ENCODE measurements at regions not wholly inside any gene's neighbourhood (a gene's known extent, or its start where the extent isn't known, plus 50 kb on each side); places are given as distances from the start of the nearest gene placed in this dataset.

DNA sequence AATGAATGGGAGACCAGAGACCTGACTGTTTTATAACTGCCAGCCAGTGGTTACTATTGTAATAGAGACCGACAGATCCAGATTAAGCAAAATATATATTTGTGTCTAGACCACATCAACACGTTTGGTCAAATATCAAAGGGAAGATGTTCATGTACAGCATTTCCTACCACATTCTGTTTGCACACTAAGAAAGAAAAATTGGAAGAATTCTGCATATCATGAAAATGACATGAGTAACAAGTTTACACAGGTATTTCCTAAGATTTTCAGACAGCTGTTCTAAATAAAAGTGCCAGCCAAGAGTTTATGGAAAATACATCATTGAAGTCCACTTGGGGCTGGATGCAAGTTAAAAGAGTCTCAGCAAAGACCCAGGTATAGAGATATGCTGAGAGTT is 145.5 kb upstream of the ANO3 start:
- H3K4me3 ChIP-seq (ENCODE audit: low read length in 2 of 2) = no peak overlapping the region
- DNase-seq (no peak), ATAC-seq (ENCODE audit: low FRiP score) (no peak)
- intact Hi-C loops (cut with DNase I) = no loop called here
- WGBS, 2 donors = 49 to 68% methylated on average over 2 of the region's 2 CpGs
- no peaks in the 10 kb centered on the region for H3K27me3 ChIP-seq (ENCODE audit: control insufficient read depth in 1 of 2, insufficient read depth in 2 of 2, low read length in 1 of 2)
- H3K27ac ChIP-seq (ENCODE audit: low read depth in 1 of 2, low read length in 2 of 2) = no peak overlapping the region
- H3K36me3 ChIP-seq (ENCODE audit: control insufficient read depth in 1 of 2, insufficient read depth in 2 of 2, low read length in 1 of 2) = no peaks in the 10 kb centered on the region
- no peaks in the 10 kb centered on the region for H3K4me1 ChIP-seq (ENCODE audit: control insufficient read depth in 1 of 2, insufficient read depth in 2 of 2, low read length in 2 of 2)
- H3K9me3 ChIP-seq (ENCODE audit: control insufficient read depth, low read length) = no peaks in the 10 kb centered on the region

DNA sequence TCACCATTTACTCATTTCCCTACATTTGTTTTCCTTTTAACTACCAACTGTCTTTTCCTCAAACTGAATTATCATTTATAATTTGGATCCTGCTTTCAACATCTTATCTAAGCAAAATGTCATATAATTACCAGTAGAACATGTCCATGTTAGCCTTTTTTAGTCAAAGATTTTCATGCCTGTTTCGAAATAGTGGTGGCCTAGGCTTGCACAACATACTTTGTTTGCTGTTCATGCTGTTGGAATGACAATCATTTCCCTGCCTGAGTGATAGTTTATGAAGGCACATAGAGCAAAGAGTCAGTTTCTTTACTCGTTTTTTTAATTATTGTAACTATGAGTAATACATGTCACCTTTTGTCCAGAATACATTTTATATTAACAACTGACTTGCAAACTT is 144.3 kb upstream of the ANO3 start:
- no peaks in the 10 kb centered on the region for H3K9me3 ChIP-seq (ENCODE audit: control insufficient read depth, low read length)
- intact Hi-C loops (cut with DNase I) = no loop called here
- ATAC-seq (ENCODE audit: low FRiP score) (peak; percentile 57), DNase-seq (no peak)
- no peaks in the 10 kb centered on the region for H3K27me3 ChIP-seq (ENCODE audit: control insufficient read depth in 1 of 2, insufficient read depth in 2 of 2, low read length in 1 of 2)
- no peaks in the 10 kb centered on the region for H3K36me3 ChIP-seq (ENCODE audit: control insufficient read depth in 1 of 2, insufficient read depth in 2 of 2, low read length in 1 of 2)
- no peak overlapping the region for H3K4me3 ChIP-seq (ENCODE audit: low read length in 2 of 2)
- no peak overlapping the region for H3K27ac ChIP-seq (ENCODE audit: low read depth in 1 of 2, low read length in 2 of 2)
- H3K4me1 ChIP-seq (ENCODE audit: control insufficient read depth in 1 of 2, insufficient read depth in 2 of 2, low read length in 2 of 2) = no peaks in the 10 kb centered on the region
- 28 to 34% methylated on average over 2 of the region's 2 CpGs for WGBS, 2 donors

DNA sequence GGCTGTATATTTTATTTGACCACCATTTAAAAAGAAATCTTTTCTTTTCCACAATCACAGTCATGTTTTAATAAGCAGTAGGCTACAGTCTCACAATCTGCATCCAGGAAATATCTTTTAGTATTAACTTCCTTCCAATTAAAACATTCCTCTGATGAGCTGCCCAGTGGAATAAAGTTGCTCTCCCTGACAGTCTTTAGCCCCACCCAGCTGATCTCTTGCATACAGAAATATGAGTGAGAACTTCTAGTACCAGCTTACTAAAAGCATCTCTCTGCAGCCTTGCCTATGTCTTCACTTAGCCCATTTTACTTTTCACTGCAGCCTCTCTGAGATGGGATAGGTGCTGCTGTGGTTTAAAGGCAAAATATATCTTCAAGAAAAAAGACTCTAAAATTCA is 143.4 kb upstream of the ANO3 start:
- Histone ChIP-seq H3K4me3 (ENCODE audit: low read length in 2 of 2) (no peak overlapping the region), H3K9me3 (ENCODE audit: control insufficient read depth, low read length) (no peaks in the 10 kb centered on the region), H3K4me1 (ENCODE audit: control insufficient read depth in 1 of 2, insufficient read depth in 2 of 2, low read length in 2 of 2) (no peaks in the 10 kb centered on the region), H3K36me3 (ENCODE audit: control insufficient read depth in 1 of 2, insufficient read depth in 2 of 2, low read length in 1 of 2) (no peaks in the 10 kb centered on the region), H3K27me3 (ENCODE audit: control insufficient read depth in 1 of 2, insufficient read depth in 2 of 2, low read length in 1 of 2) (no peaks in the 10 kb centered on the region), H3K27ac (ENCODE audit: low read depth in 1 of 2, low read length in 2 of 2) (no peak overlapping the region)
- ATAC-seq (ENCODE audit: low FRiP score) = peak; percentile 66
- no peak for DNase-seq
- intact Hi-C loops (cut with DNase I) = no loop called here

DNA sequence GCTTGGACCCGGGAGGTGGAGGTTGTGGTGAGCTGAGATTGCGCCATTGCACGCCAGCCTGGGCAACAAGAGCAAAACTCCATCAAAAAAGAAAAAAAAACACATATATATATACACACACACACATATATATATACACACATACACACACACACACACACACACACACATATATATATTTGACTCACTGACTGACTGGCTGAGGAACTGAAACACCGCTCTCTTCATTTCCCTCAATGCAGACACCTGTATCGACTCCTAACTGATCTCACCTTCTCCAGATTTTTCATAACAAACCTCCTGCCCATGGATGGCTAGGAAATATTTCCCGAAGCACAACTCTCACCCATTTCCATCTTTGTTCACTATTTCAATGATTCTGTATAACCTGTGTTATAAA is 140.7 kb upstream of the ANO3 start:
- intact Hi-C loops (cut with DNase I) = no loop called here
- ATAC-seq (ENCODE audit: low FRiP score) = no peak
- H3K36me3 ChIP-seq (ENCODE audit: control insufficient read depth in 1 of 2, insufficient read depth in 2 of 2, low read length in 1 of 2) = no peaks in the 10 kb centered on the region

DNA sequence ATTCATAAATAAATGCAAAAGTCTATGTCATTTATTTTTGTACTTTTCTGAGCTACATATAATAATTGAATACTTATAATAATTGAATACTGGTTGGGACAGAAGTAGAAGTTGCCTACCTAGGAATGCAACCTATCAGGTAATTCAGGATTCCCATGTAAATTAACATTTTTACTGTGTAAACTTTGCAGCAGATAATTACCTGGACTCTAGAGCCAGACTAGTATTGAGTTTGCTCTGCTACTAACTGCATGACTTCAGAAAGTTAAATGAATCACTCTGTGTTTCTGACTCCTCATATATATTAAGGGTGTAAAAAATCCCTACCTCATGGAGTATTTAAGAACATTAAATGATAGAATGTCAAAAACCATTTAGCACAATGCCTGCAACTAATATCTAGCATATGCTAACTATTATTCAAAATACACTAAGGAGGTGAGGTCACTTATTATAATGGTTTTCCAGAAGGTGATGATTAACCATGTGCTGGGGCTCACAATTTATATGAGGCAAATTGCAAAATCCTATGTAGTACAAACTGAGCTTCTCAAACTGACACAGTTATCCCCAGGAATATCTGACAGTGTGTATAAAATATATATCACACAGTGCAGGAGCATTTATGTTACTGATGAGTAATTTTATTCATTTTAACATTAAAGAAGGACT is 138.1 kb upstream of the ANO3 start:
- no peak overlapping the region for H3K27ac ChIP-seq (ENCODE audit: low read depth in 1 of 2, low read length in 2 of 2)
- DNase-seq = no peak
- no peak for ATAC-seq (ENCODE audit: low FRiP score)

More for the DNA sequence above, 140.7 kb upstream of the ANO3 start:
- no peaks in the 10 kb centered on the region for H3K4me1 ChIP-seq (ENCODE audit: control insufficient read depth in 1 of 2, insufficient read depth in 2 of 2, low read length in 2 of 2)
- H3K4me3 ChIP-seq (ENCODE audit: low read length in 2 of 2) = no peak overlapping the region
- H3K27me3 ChIP-seq (ENCODE audit: control insufficient read depth in 1 of 2, insufficient read depth in 2 of 2, low read length in 1 of 2) = no peaks in the 10 kb centered on the region
- no peaks in the 10 kb centered on the region for H3K9me3 ChIP-seq (ENCODE audit: control insufficient read depth, low read length)
- no peak for DNase-seq
- H3K27ac ChIP-seq (ENCODE audit: low read depth in 1 of 2, low read length in 2 of 2) = no peak overlapping the region
- WGBS, 2 donors = 94 to 96% methylated on average over 6 of the region's 6 CpGs

DNA sequence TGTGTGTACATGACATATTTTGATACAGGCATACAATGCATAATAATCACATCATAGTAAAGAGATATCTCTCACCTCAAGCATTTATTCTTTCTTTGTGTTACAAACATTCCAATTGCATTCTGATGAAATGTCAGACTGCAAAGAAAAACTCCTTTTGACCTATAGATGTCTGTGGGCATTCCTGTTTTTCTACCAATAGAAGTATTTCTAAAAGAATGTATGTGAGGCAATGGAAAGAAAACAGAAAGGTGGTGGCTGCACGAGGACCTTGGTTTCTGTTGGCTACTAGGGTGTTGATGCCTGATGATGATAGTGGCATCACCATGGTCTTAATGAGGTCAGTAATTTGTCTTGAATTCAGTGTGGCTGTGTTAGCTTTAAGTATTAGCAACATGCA is 137.0 kb upstream of the ANO3 start:
- no peaks in the 10 kb centered on the region for H3K36me3 ChIP-seq (ENCODE audit: control insufficient read depth in 1 of 2, insufficient read depth in 2 of 2, low read length in 1 of 2)
- DNase-seq (no peak), ATAC-seq (ENCODE audit: low FRiP score) (no peak)
- H3K9me3 ChIP-seq (ENCODE audit: control insufficient read depth, low read length) = no peaks in the 10 kb centered on the region
- intact Hi-C loops (cut with DNase I) = no loop called here
- H3K27ac ChIP-seq (ENCODE audit: low read depth in 1 of 2, low read length in 2 of 2) = no peak overlapping the region
- H3K4me1 ChIP-seq (ENCODE audit: control insufficient read depth in 1 of 2, insufficient read depth in 2 of 2, low read length in 2 of 2) = no peaks in the 10 kb centered on the region
- H3K27me3 ChIP-seq (ENCODE audit: control insufficient read depth in 1 of 2, insufficient read depth in 2 of 2, low read length in 1 of 2) = no peaks in the 10 kb centered on the region
- no peak overlapping the region for H3K4me3 ChIP-seq (ENCODE audit: low read length in 2 of 2)
- whole genome bisulfite sequencing, 2 donors = 28 to 31% methylated on average over 1 of the region's 1 CpG

More for the DNA sequence above, 138.1 kb upstream of the ANO3 start:
- intact Hi-C loops (cut with DNase I) = no loop called here
- Histone ChIP-seq H3K4me1 (ENCODE audit: control insufficient read depth in 1 of 2, insufficient read depth in 2 of 2, low read length in 2 of 2) (no peaks in the 10 kb centered on the region), H3K9me3 (ENCODE audit: control insufficient read depth, low read length) (no peaks in the 10 kb centered on the region), H3K4me3 (ENCODE audit: low read length in 2 of 2) (no peak overlapping the region), H3K36me3 (ENCODE audit: control insufficient read depth in 1 of 2, insufficient read depth in 2 of 2, low read length in 1 of 2) (no peaks in the 10 kb centered on the region), H3K27me3 (ENCODE audit: control insufficient read depth in 1 of 2, insufficient read depth in 2 of 2, low read length in 1 of 2) (no peaks in the 10 kb centered on the region)

DNA sequence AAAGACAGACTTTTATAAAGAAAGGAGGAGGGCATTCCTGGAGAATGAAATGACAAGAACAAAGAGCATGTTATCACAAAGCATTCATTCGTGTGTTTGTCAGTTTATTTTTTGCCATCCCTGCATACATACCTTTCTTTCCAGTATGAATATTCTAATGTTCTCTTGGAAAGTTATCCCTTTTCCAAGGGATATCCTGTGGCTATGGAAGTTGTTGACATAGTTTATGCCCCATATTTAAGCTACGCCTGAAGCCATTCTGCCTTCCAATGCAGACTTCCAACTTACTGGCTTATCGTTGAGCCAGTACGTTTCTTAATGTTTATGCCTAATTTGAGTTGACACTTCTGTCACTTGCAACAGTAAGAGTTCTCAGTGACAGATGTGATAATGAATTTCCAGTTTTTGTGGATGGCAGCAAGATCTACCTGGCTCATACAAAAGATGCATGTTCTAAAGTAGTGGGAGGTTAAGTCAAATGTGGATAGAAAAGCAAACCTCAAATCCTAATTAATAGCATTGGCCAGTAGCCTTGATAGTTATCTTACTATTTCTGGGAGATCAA is 133.3 kb upstream of the ANO3 start:
- Histone ChIP-seq H3K9me3 (ENCODE audit: control insufficient read depth, low read length) (no peaks in the 10 kb centered on the region), H3K27ac (ENCODE audit: low read depth in 1 of 2, low read length in 2 of 2) (no peak overlapping the region), H3K4me3 (ENCODE audit: low read length in 2 of 2) (no peak overlapping the region), H3K36me3 (ENCODE audit: control insufficient read depth in 1 of 2, insufficient read depth in 2 of 2, low read length in 1 of 2) (no peaks in the 10 kb centered on the region), H3K4me1 (ENCODE audit: control insufficient read depth in 1 of 2, insufficient read depth in 2 of 2, low read length in 2 of 2) (no peaks in the 10 kb centered on the region), H3K27me3 (ENCODE audit: control insufficient read depth in 1 of 2, insufficient read depth in 2 of 2, low read length in 1 of 2) (no peaks in the 10 kb centered on the region)
- ATAC-seq (ENCODE audit: low FRiP score) (no peak), DNase-seq (no peak)
- 65 to 73% methylated on average over 4 of the region's 4 CpGs for WGBS, 2 donors
- intact Hi-C loops (cut with DNase I) = no loop called here

DNA sequence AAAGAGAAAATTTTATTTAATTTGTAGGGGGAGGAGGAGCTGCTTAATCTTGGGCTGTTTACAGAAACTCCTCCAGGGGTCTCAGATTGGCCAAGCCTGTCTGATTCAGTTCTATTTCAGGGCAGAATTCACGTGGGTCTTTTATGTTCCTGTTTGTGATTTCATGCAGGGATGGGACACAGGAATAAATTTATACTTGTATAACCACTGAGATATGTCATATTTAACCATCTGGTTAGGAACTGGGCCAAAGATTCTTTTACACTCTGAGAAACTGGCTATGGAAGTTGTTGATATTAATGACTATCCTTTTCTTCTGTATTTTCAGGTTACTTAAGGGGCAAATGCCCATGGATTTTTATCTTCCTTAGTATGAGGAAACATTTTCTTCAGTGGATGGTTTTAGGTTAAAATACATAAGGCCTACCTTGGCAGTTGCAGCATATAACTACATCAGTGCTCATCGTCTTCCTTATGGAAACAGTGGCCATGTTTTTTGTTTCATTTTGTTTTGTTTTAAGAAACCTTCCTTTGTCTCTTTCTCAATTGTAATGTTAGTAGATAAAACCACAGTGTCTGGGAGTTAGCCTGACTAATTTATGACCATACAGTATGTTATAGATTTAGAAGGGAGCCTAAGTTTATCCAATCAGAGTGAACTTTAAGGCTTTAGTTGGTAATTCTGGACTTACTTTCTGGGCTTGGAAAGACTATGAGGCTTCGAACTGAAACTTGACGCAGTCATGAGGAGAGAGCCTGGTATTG is 132.4 kb upstream of the ANO3 start:
- no peak for ATAC-seq (ENCODE audit: low FRiP score)
- Histone ChIP-seq H3K4me3 (ENCODE audit: low read length in 2 of 2) (no peak overlapping the region), H3K27me3 (ENCODE audit: control insufficient read depth in 1 of 2, insufficient read depth in 2 of 2, low read length in 1 of 2) (no peaks in the 10 kb centered on the region), H3K27ac (ENCODE audit: low read depth in 1 of 2, low read length in 2 of 2) (no peak overlapping the region), H3K4me1 (ENCODE audit: control insufficient read depth in 1 of 2, insufficient read depth in 2 of 2, low read length in 2 of 2) (no peaks in the 10 kb centered on the region), H3K36me3 (ENCODE audit: control insufficient read depth in 1 of 2, insufficient read depth in 2 of 2, low read length in 1 of 2) (no peaks in the 10 kb centered on the region), H3K9me3 (ENCODE audit: control insufficient read depth, low read length) (no peaks in the 10 kb centered on the region)
- intact Hi-C loops (cut with DNase I) = no loop called here
- WGBS, 2 donors = 69 to 72% methylated on average over 4 of the region's 4 CpGs
- DNase-seq = no peak

DNA sequence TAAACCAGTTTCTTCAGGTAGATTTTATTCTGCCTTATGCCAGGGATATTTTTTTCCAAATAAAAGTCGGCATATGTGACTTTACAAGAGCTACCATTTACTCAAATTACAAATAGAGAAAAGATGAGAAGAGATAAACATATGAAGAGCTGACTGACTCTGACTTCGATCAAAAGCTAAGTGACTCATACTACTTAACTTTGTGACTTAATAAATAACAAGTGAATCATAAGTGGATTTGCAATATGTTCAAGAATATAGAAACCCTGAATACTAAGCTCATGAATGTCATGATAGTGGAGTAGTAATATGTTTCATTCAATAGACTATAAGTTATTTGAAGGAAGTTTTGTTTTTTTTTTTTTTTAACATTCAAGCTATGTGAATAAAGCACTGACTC is 130.5 kb upstream of the ANO3 start:
- no peak for DNase-seq
- intact Hi-C loops (cut with DNase I) = no loop called here
- ATAC-seq (ENCODE audit: low FRiP score) = no peak
- Histone ChIP-seq H3K4me1 (ENCODE audit: control insufficient read depth in 1 of 2, insufficient read depth in 2 of 2, low read length in 2 of 2) (no peaks in the 10 kb centered on the region), H3K9me3 (ENCODE audit: control insufficient read depth, low read length) (no peaks in the 10 kb centered on the region), H3K27ac (ENCODE audit: low read depth in 1 of 2, low read length in 2 of 2) (no peak overlapping the region), H3K4me3 (ENCODE audit: low read length in 2 of 2) (no peak overlapping the region), H3K36me3 (ENCODE audit: control insufficient read depth in 1 of 2, insufficient read depth in 2 of 2, low read length in 1 of 2) (no peaks in the 10 kb centered on the region), H3K27me3 (ENCODE audit: control insufficient read depth in 1 of 2, insufficient read depth in 2 of 2, low read length in 1 of 2) (no peaks in the 10 kb centered on the region)
- WGBS, 2 donors = 81 to 84% methylated on average over 2 of the region's 2 CpGs
